Breast epithelium (tissue), 4 donors: ENCODE measurements at regions not wholly inside any gene's neighbourhood (a gene's known extent, or its start where the extent isn't known, plus 50 kb on each side); places are given as distances from the start of the nearest gene placed in this dataset.
"Not testable (repeated sequence)": the region's sequence is repeated elsewhere in the genome, so short reads cannot be mapped to it uniquely, and the experiment has no call there.

ENCODE experiments used
- DNase-seq, 2 donors: peaks; one replicate each; pipeline ENCODE4 v3.0.0-alpha.2; 2019; ENCODE audit warnings: low spot score in 2 of 2
- H3K27ac ChIP-seq, 2 donors: fragments of 200-600 bp; sonication (generic) in 1 of 2; one replicate each; pipeline ENCODE4 v1.5.1; 2016 to 2019; ENCODE audit warnings: mild to moderate bottlenecking in 1 of 2
- H3K27me3 ChIP-seq, 2 donors: fragments of 200-600 bp; sonication (generic) in 1 of 2; one replicate each; pipeline versions ENCODE4 v1.5.1 to v1.6.0; 2017 to 2019; ENCODE audit warnings: control low read depth in 1 of 2, mild to moderate bottlenecking in 1 of 2
- H3K36me3 ChIP-seq: fragments of 200-600 bp; one replicate; pipeline ENCODE4 v1.5.1; 2019
- H3K4me1 ChIP-seq, 2 donors: fragments of 200-600 bp; sonication (generic); one replicate each; pipeline ENCODE4 v1.5.1; 2016 to 2019; ENCODE audit warnings: control low read depth in 1 of 2
- H3K4me3 ChIP-seq, 3 donors: fragments of 200-600 bp; sonication (generic); 1 replicate in 2 of 3; 2 replicates in 1 of 3; pipeline ENCODE4 v1.5.1; 2016 to 2019; ENCODE audit warnings: mild to moderate bottlenecking in 3 of 3, moderate library complexity in 2 of 3
- H3K9me3 ChIP-seq, 2 donors: fragments of 200-600 bp; sonication (generic) in 1 of 2; one replicate each; pipeline ENCODE4 v1.5.1; 2016 to 2019; ENCODE audit warnings: control low read depth in 1 of 2
- POLR2A ChIP-seq: fragments of 450-650 bp; IDR thresholded peaks from one replicate; pipeline ENCODE4 v1.6.1; 2016; ENCODE audit warnings: antibody characterized with exemption, mild to moderate bottlenecking, moderate library complexity
- POLR2AphosphoS5 ChIP-seq, 3 donors: sonication (generic); formaldehyde crosslinking; IDR thresholded peaks; one replicate each; pipeline ENCODE4 v1.6.1; 2017; ENCODE audit warnings: antibody characterized with exemption in 3 of 3
- intact Hi-C: fragments of 100-400 bp; cut with DNase I; formaldehyde crosslinking; loops from one replicate; pipeline ENCODE4 v1.15.1; 2023; ENCODE audit warnings: low total_unique reads
- TF ChIP-seq, protein P1 (sequence below), 3 donors: fragments of 450-650 bp; IDR thresholded peaks; one replicate each; pipeline ENCODE4 v1.5.1; 2016 to 2017; ENCODE audit warnings: antibody characterized with exemption in 3 of 3, mild to moderate bottlenecking in 3 of 3, moderate library complexity in 3 of 3

DNA sequence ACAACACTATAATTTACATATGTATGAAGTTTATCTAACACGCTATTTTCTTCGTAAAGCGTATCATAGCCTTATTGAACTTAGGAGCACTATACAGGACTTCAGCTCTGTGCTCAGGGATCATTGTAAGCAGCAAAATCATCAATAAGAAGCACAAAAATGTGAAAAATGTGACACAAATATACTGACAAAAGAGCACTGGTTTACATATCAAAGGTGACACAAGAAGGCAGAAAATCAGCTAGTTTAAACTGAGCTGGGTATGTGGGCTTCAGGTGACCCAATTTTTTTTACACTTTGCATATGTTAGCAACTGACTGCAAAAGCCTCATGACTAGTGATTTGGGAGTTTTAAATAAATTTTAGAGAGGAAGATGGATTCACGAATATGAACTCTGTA lies 215.2 kb upstream of the CHORDC1 start:
- DNase-seq, result no peak
- no peaks in the 10 kb centered on the region for H3K9me3 ChIP-seq
- no peak overlapping the region for H3K4me3 ChIP-seq
- H3K4me1 ChIP-seq, result no peaks in the 10 kb centered on the region
- no peak overlapping the region for H3K27ac ChIP-seq
- H3K36me3 ChIP-seq, result no peaks in the 10 kb centered on the region
- intact Hi-C loops, result no loop called here
- TF ChIP-seq, protein P1, sequence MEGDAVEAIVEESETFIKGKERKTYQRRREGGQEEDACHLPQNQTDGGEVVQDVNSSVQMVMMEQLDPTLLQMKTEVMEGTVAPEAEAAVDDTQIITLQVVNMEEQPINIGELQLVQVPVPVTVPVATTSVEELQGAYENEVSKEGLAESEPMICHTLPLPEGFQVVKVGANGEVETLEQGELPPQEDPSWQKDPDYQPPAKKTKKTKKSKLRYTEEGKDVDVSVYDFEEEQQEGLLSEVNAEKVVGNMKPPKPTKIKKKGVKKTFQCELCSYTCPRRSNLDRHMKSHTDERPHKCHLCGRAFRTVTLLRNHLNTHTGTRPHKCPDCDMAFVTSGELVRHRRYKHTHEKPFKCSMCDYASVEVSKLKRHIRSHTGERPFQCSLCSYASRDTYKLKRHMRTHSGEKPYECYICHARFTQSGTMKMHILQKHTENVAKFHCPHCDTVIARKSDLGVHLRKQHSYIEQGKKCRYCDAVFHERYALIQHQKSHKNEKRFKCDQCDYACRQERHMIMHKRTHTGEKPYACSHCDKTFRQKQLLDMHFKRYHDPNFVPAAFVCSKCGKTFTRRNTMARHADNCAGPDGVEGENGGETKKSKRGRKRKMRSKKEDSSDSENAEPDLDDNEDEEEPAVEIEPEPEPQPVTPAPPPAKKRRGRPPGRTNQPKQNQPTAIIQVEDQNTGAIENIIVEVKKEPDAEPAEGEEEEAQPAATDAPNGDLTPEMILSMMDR (IDR thresholded peaks at IDR 0.05), result no peak
- TF ChIP-seq POLR2AphosphoS5 (IDR thresholded peaks at IDR 0.05), result no peak
- TF ChIP-seq POLR2A, result no peak
- no peaks in the 10 kb centered on the region for H3K27me3 ChIP-seq

DNA sequence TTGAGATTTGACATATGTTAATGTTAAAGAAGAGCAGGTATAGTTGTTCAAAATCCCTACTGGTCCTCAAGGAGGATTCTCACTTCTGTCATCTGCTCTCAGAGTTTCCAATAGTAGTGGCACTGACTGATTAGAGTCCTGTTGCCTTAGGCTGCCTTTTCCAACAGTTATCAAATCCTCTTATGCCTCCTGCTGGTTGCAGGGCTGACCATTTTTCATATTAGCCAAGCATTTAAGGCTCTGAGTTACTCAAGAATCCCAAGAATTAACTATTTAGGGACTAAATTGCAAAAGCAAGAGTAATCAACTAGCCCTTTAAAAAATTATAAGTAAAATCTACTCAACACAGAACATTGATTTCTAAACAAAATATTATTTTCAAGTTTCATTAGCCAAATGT lies 212.0 kb upstream of the CHORDC1 start:
- Histone ChIP-seq H3K27me3 (no peaks in the 10 kb centered on the region), H3K4me1 (no peaks in the 10 kb centered on the region), H3K27ac (no peak overlapping the region), H3K9me3 (no peaks in the 10 kb centered on the region), H3K36me3 (no peaks in the 10 kb centered on the region), H3K4me3 (no peak overlapping the region)
- TF ChIP-seq POLR2AphosphoS5 (IDR thresholded peaks at IDR 0.05) (no peak), POLR2A (no peak)
- TF ChIP-seq, protein P1 (IDR thresholded peaks at IDR 0.05), result peak in 1 of 3 donors; percentile 11
- no peak for DNase-seq
- intact Hi-C loops, result no loop called here

DNA sequence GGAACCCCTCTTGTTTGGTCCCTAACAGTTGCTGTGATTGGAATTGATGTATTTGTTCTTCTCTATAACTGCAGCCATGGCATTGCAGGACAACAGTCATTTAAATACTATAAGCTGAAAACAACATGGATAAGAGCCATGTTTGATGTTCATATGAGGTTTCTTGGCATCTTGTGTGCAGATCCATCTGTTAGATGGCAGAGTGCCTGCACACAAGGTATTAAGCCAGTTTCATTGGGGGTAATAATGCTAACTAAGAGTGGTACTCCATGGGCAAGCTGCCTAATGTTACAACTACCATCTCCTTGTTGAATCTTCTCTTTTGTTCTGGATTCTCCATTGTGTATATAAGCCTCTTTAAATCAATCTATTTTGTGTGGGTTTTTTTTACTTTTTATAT lies 206.0 kb upstream of the CHORDC1 start:
- TF ChIP-seq POLR2A (no peak), POLR2AphosphoS5 (IDR thresholded peaks at IDR 0.05) (no peak)
- TF ChIP-seq, protein P1 (IDR thresholded peaks at IDR 0.05), result no peak
- Histone ChIP-seq H3K36me3 (no peaks in the 10 kb centered on the region), H3K27ac (no peak overlapping the region), H3K27me3 (no peaks in the 10 kb centered on the region), H3K4me1 (no peaks in the 10 kb centered on the region), H3K4me3 (no peak overlapping the region), H3K9me3 (no peaks in the 10 kb centered on the region)
- no peak for DNase-seq
- intact Hi-C loops, result no loop called here

DNA sequence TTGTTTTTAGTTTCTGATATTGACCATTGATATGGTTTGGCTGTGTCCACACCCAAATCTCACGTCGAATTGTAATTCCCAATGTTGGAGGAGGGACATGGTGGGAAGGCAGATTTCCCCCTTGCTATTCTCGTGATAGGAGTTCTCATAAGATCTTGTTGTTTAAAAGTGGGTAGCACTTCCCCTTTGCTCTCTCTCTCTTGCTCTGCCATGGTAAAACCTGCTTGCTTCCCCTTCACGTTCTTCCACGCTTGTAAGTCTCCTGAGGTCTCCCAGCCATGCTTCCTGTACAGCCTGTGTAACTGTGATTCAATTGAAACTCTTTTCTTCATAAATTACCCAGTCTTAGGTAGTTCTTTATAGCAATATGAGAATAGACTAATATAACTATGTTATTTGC lies 203.6 kb upstream of the CHORDC1 start:
- Histone ChIP-seq H3K27ac (no peak overlapping the region), H3K36me3 (no peaks in the 10 kb centered on the region), H3K27me3 (no peaks in the 10 kb centered on the region), H3K9me3 (no peaks in the 10 kb centered on the region), H3K4me1 (no peaks in the 10 kb centered on the region), H3K4me3 (no peak overlapping the region)
- no peak for DNase-seq
- TF ChIP-seq POLR2A, result no peak
- TF ChIP-seq POLR2AphosphoS5 (IDR thresholded peaks at IDR 0.05), result no peak
- TF ChIP-seq, protein P1 (IDR thresholded peaks at IDR 0.05), result no peak
- intact Hi-C loops, result loop anchor here (2.0 kb wide), 1 partner anchor 16 kb away; no protein-coding TSS in a partner anchor

DNA sequence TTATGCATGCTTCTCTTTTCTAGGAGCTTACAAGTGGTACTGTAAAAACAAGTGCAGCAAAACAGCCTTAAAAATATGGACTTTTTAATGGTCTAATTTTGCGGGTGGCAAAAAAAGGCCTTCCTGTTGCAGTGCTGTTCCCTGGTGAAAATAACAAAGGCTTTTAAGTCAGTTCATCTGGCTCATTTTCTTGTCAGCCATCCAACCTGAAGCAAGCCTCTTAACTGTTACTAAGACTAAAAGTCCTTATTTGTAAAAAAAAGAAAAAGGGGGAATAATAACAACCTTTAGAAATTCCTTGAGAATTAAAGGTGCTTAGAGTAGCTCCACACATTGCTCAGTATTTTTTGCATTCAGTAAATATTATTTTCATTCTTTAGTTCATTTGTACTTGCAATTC lies 200.5 kb upstream of the CHORDC1 start:
- DNase-seq, result no peak
- Histone ChIP-seq H3K27me3 (no peaks in the 10 kb centered on the region), H3K4me3 (no peak overlapping the region), H3K4me1 (no peaks in the 10 kb centered on the region), H3K27ac (peak overlapping the region; percentile 37 to 54), H3K36me3 (no peaks in the 10 kb centered on the region), H3K9me3 (no peaks in the 10 kb centered on the region)
- intact Hi-C loops, result no loop called here
- TF ChIP-seq, protein P1 (IDR thresholded peaks at IDR 0.05), result no peak
- TF ChIP-seq POLR2AphosphoS5 (IDR thresholded peaks at IDR 0.05) (no peak), POLR2A (no peak)

DNA sequence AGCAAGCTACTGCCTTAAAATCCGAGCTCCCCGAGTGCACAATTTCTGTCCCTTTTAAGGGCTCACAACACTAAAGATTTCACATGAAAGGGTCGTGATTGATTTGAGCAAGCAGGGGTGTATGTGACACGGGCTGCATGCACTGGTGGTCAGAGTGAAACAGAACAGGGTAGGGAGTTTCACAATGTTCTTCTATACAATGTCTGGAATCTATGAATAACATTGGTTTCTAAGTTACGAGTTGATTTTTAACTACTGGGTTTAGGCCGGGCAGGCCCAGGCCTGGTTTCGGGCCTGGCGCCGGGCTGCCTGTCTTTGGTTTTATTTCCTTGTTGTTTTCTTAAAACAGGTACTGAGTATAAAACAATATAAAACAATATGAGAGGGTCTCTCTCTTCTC lies 199.9 kb upstream of the CHORDC1 start:
- H3K36me3 ChIP-seq, intact Hi-C loops, H3K4me3 ChIP-seq, DNase-seq, H3K27me3 ChIP-seq, H3K9me3 ChIP-seq, H3K4me1 ChIP-seq: not testable (repeated sequence)
- H3K27ac ChIP-seq, result peak overlapping the region; percentile 37 to 54
